HG02571 (cell line): ENCODE measurements at regions not wholly inside any gene's neighbourhood (a gene's known extent, or its start where the extent isn't known, plus 50 kb on each side); places are given as distances from the start of the nearest gene placed in this dataset.

ENCODE experiments used
- ATAC-seq: cut with Tn5 transposase; IDR thresholded peaks from one replicate; pipeline ENCODE4 v1.9.1; 2021; ENCODE audit warnings: mild to moderate bottlenecking, moderate library complexity; ENCODE audit not compliant: unreplicated experiment

- ATAC-seq: no peak
These were observed 85.0 kb downstream of the NUF2 start for GRCh38 chr1:163406772-163407171.

GRCh38 chr1:163408262-163408661, 86.5 kb downstream of the NUF2 start:
- no peak for ATAC-seq

- ATAC-seq: no peak
These were observed 88.6 kb downstream of the NUF2 start for GRCh38 chr1:163410073-163410999.

- no peak for ATAC-seq
These were observed 90.5 kb downstream of the NUF2 start for GRCh38 chr1:163412221-163412620.

- ATAC-seq: peak; percentile 90
These were observed 93.0 kb downstream of the NUF2 start for GRCh38 chr1:163414778-163415177.

GRCh38 chr1:163421701-163422100, 99.9 kb downstream of the NUF2 start:
- ATAC-seq: no peak

GRCh38 chr1:163422738-163423404, 101.1 kb downstream of the NUF2 start:
- ATAC-seq: no peak

GRCh38 chr1:163426505-163427251, 104.9 kb downstream of the NUF2 start:
- no peak for ATAC-seq

- ATAC-seq: no peak
These were observed 105.5 kb downstream of the NUF2 start for GRCh38 chr1:163427279-163427678.

- no peak for ATAC-seq
These were observed 114.5 kb downstream of the NUF2 start for GRCh38 chr1:163436140-163436812.

- ATAC-seq: no peak
These were observed 117.7 kb downstream of the NUF2 start for GRCh38 chr1:163439471-163439870.

- no peak for ATAC-seq
These were observed 118.3 kb downstream of the NUF2 start for GRCh38 chr1:163440090-163440489.

- no peak for ATAC-seq
These were observed 120.6 kb downstream of the NUF2 start for GRCh38 chr1:163442231-163442879.

- ATAC-seq: no peak
These were observed 121.1 kb downstream of the NUF2 start for GRCh38 chr1:163442895-163443294.

- ATAC-seq: no peak
These were observed 122.1 kb downstream of the NUF2 start for GRCh38 chr1:163443863-163444262.

- ATAC-seq: no peak
These were observed 122.9 kb downstream of the NUF2 start for GRCh38 chr1:163444665-163445064.

GRCh38 chr1:163450986-163451385, 129.2 kb downstream of the NUF2 start:
- no peak for ATAC-seq

- no peak for ATAC-seq
These were observed 137.8 kb downstream of the NUF2 start for GRCh38 chr1:163459539-163459938.

- no peak for ATAC-seq
These were observed 145.5 kb downstream of the NUF2 start for GRCh38 chr1:163467289-163467688.
